Right lobe of liver (tissue), 4 donors: ENCODE measurements at regions not wholly inside any gene's neighbourhood (a gene's known extent, or its start where the extent isn't known, plus 50 kb on each side); places are given as distances from the start of the nearest gene placed in this dataset.
"Not testable (repeated sequence)": the region's sequence is repeated elsewhere in the genome, so short reads cannot be mapped to it uniquely, and the experiment has no call there.

ENCODE experiments used
- CTCF ChIP-seq, 4 donors: fragments of 200-600 bp in 3 of 4; fragments of 450-650 bp in 1 of 4; IDR thresholded peaks; one replicate each; pipeline versions ENCODE4 v1.5.1 to v1.8.0; 2016 to 2022; ENCODE audit warnings: antibody characterized with exemption in 4 of 4, mild to moderate bottlenecking in 2 of 4
- POLR2A ChIP-seq: fragments of 450-650 bp; IDR thresholded peaks from one replicate; pipeline ENCODE4 v1.6.1; 2017; ENCODE audit warnings: antibody characterized with exemption, mild to moderate bottlenecking
- donor health status: DM: no; HTN: no; CAD: no.
- donor health status: DM: no; HTN: no; CAD: no.
- donor health status: DM: no; HTN: yes; CAD: no.

GRCh38 chr14:106270476-106271121, 744.2 kb downstream of the TMEM121 start:
- not testable (repeated sequence) for TF ChIP-seq CTCF (IDR thresholded peaks at IDR 0.05); POLR2A
